ENCODE measurements at regions not wholly inside any gene's neighbourhood (a gene's known extent, or its start where the extent isn't known, plus 50 kb on each side); places are given as distances from the start of the nearest gene placed in this dataset.
"Not testable (repeated sequence)": the region's sequence is repeated elsewhere in the genome, so short reads cannot be mapped to it uniquely, and the experiment has no call there.

DNA sequence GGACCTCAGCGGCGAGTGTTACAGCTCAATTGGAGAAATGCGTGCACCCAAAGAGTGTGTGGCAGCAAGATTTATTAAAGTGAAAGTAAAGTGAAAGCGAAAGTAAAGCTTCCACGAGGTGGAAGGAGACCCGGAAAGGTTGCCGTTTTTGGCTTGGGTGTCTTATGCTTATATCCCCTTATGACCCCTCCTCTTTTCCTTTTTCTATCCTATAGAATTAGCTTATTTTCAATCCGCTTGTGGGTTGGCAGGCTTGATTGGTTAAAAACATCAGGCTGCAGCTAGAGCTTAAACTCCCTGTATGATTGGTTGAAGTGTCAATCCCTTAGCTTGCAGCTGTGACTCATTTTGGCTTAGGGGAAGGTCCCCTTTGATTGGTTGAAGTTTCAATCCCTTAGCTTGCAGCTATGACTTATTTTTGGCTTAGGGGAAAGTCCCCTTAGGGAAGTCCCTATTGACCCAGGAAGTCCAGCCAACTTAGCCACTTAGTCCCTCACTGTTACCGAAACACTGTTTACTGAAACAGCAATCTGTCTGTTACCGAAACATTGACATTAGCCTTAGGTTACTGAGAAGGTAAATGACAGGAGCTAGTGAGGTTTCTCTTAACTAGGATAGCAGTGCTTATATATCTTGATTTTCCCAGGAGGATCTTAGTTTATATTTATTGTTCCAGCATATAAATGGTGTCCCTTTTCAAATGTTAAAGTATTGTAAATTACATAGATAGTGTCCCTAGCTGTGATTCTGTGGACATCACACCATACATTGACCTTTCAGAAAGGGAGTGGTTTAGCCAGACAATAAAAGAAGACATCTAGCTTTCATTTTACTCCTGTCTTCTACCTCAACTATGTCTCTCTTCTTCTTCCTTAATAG is 575.8 kb downstream of the DACH1 start:
- Histone ChIP-seq H4K20me1 (ENCODE audit: insufficient read depth, poor library complexity, severe bottlenecking) (no peaks in the 10 kb centered on the region), H3K27ac (no peak overlapping the region), H3K4me1 (ENCODE audit: insufficient read depth) (no peaks in the 10 kb centered on the region), H3K79me2 (no peaks in the 10 kb centered on the region), H3K4me2 (no peak overlapping the region), H3K9me3 (ENCODE audit: low read depth) (no peaks in the 10 kb centered on the region), H3K9me2 (replicated peaks; ENCODE audit: insufficient read depth) (no peaks in the 10 kb centered on the region), H2AFZ (peak overlapping the region; percentile 52), H3K36me3 (replicated peaks; ENCODE audit: insufficient read depth, low read depth) (no peaks in the 10 kb centered on the region), H3K4me3 (peak overlapping the region; percentile 16), H3K27me3 (no peaks in the 10 kb centered on the region)
- TF ChIP-seq, protein P1, sequence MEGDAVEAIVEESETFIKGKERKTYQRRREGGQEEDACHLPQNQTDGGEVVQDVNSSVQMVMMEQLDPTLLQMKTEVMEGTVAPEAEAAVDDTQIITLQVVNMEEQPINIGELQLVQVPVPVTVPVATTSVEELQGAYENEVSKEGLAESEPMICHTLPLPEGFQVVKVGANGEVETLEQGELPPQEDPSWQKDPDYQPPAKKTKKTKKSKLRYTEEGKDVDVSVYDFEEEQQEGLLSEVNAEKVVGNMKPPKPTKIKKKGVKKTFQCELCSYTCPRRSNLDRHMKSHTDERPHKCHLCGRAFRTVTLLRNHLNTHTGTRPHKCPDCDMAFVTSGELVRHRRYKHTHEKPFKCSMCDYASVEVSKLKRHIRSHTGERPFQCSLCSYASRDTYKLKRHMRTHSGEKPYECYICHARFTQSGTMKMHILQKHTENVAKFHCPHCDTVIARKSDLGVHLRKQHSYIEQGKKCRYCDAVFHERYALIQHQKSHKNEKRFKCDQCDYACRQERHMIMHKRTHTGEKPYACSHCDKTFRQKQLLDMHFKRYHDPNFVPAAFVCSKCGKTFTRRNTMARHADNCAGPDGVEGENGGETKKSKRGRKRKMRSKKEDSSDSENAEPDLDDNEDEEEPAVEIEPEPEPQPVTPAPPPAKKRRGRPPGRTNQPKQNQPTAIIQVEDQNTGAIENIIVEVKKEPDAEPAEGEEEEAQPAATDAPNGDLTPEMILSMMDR (IDR thresholded peaks at IDR 0.05; ENCODE audit: poor library complexity): no peak
- no peak for TF ChIP-seq EZH2 (IDR thresholded peaks at IDR 0.05; ENCODE audit: borderline replicate concordance)
- TF ChIP-seq EZH2phosphoT487 (IDR thresholded peaks at IDR 0.05; ENCODE audit: low read depth, severe bottlenecking, unreplicated experiment): no peak
- 99% methylated on average over 10 of the region's 10 CpGs for WGBS (ENCODE audit: low lambda C conversion rate, missing lambda C conversion rate)
- no peak for DNase-seq (ENCODE audit: low spot score)

DNA sequence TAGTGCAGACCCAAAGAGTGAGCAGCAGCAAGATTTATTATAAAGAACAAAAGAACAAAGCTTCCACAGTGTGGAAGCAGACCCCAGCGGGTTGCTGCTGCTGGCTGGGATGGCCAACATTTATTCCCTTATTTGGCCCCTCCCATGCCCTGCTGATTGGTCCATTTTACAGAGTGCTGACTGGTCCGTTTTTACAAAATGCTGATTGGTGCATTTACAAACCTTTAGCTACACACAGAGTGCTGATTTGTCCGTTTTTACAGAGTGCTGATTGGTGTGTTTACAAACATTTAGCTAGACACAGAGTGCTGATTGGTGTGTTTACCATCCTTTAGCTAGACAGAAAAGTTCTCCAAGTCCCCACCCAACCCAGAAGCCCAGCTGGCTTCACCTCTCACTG is 577.0 kb downstream of the DACH1 start:
- DNase-seq (ENCODE audit: low spot score); H3K27ac ChIP-seq; H3K4me2 ChIP-seq; H3K9me3 ChIP-seq (ENCODE audit: low read depth); H3K79me2 ChIP-seq; H2AFZ ChIP-seq; H3K36me3 ChIP-seq (replicated peaks; ENCODE audit: insufficient read depth, low read depth); H3K4me1 ChIP-seq (ENCODE audit: insufficient read depth); H3K4me3 ChIP-seq; H3K9me2 ChIP-seq (replicated peaks; ENCODE audit: insufficient read depth); H3K27me3 ChIP-seq; H4K20me1 ChIP-seq (ENCODE audit: insufficient read depth, poor library complexity, severe bottlenecking): not testable (repeated sequence)
- 73% methylated on average over 3 of the region's 3 CpGs for WGBS (ENCODE audit: low lambda C conversion rate, missing lambda C conversion rate)

DNA sequence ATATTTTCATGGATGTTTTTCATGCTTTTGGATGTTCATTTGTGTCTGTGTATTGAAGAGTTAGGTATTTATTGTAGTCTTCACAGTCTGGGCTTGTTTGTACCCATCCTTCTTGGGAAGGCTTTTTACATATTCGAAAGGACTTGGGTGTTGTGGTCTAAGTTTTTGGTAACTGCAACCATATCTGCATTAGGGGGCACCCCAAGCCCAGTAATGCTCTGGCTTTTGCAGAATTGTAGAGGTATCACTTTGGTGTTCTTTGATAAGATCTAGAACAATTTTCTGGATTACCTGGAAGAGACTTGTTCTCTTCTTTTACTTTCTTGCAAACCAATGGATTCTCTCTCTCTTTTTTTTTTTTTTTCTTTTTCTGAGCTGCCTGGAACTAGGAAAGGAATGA is 581.3 kb downstream of the DACH1 start:
- H3K36me3 ChIP-seq (replicated peaks; ENCODE audit: insufficient read depth, low read depth): no peaks in the 10 kb centered on the region
- no peak overlapping the region for H3K4me3 ChIP-seq
- H3K79me2 ChIP-seq: no peaks in the 10 kb centered on the region
- TF ChIP-seq EZH2 (IDR thresholded peaks at IDR 0.05; ENCODE audit: borderline replicate concordance): no peak
- TF ChIP-seq, protein P1 (IDR thresholded peaks at IDR 0.05; ENCODE audit: poor library complexity): peak; percentile 3
- no peaks in the 10 kb centered on the region for H3K4me1 ChIP-seq (ENCODE audit: insufficient read depth)
- H2AFZ ChIP-seq: no peak overlapping the region
- WGBS (ENCODE audit: low lambda C conversion rate, missing lambda C conversion rate): 93% methylated on average over 1 of the region's 1 CpG
- no peaks in the 10 kb centered on the region for H3K27me3 ChIP-seq
- H3K27ac ChIP-seq: no peak overlapping the region
- no peaks in the 10 kb centered on the region for H3K9me3 ChIP-seq (ENCODE audit: low read depth)
- H4K20me1 ChIP-seq (ENCODE audit: insufficient read depth, poor library complexity, severe bottlenecking): no peaks in the 10 kb centered on the region
- no peaks in the 10 kb centered on the region for H3K9me2 ChIP-seq (replicated peaks; ENCODE audit: insufficient read depth)
- no peak overlapping the region for H3K4me2 ChIP-seq
- DNase-seq (ENCODE audit: low spot score): no peak

DNA sequence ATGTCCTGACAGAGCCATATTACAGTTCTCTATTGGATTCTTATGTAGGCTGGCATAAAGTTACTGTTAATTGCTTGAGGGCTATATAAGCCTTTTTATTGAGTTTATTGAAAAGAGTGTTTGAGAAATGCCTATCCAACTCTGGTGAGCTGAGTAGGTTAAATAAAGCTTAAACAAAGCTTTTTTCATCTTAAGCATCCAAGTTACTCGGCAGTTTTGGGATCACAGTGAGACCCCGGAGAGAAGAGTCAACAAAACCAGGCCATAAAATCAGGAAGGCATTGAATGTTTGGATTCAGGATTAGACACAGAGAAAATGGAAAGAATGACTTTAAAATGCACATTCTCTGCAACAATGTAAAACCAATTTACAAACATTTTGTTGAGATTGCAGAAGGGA is 588.5 kb downstream of the DACH1 start:
- 13% methylated on average over 2 of the region's 2 CpGs for WGBS (ENCODE audit: low lambda C conversion rate, missing lambda C conversion rate)
- Histone ChIP-seq H3K4me2 (no peak overlapping the region), H3K27me3 (no peaks in the 10 kb centered on the region), H3K4me3 (no peak overlapping the region), H3K27ac (no peak overlapping the region), H3K9me2 (replicated peaks; ENCODE audit: insufficient read depth) (no peaks in the 10 kb centered on the region), H3K79me2 (no peaks in the 10 kb centered on the region), H3K4me1 (ENCODE audit: insufficient read depth) (no peaks in the 10 kb centered on the region), H4K20me1 (ENCODE audit: insufficient read depth, poor library complexity, severe bottlenecking) (no peaks in the 10 kb centered on the region), H3K36me3 (replicated peaks; ENCODE audit: insufficient read depth, low read depth) (no peaks in the 10 kb centered on the region), H2AFZ (no peak overlapping the region), H3K9me3 (ENCODE audit: low read depth) (no peaks in the 10 kb centered on the region)
- DNase-seq (ENCODE audit: low spot score): no peak
- TF ChIP-seq EZH2 (IDR thresholded peaks at IDR 0.05; ENCODE audit: borderline replicate concordance) (no peak), EZH2phosphoT487 (IDR thresholded peaks at IDR 0.05; ENCODE audit: low read depth, severe bottlenecking, unreplicated experiment) (no peak)
- TF ChIP-seq, protein P1 (IDR thresholded peaks at IDR 0.05; ENCODE audit: poor library complexity): no peak

Data from hepatocyte (in vitro differentiated cells).